ENCODE measurements at regions not wholly inside any gene's neighbourhood (a gene's known extent, or its start where the extent isn't known, plus 50 kb on each side); places are given as distances from the start of the nearest gene placed in this dataset.

DNA sequence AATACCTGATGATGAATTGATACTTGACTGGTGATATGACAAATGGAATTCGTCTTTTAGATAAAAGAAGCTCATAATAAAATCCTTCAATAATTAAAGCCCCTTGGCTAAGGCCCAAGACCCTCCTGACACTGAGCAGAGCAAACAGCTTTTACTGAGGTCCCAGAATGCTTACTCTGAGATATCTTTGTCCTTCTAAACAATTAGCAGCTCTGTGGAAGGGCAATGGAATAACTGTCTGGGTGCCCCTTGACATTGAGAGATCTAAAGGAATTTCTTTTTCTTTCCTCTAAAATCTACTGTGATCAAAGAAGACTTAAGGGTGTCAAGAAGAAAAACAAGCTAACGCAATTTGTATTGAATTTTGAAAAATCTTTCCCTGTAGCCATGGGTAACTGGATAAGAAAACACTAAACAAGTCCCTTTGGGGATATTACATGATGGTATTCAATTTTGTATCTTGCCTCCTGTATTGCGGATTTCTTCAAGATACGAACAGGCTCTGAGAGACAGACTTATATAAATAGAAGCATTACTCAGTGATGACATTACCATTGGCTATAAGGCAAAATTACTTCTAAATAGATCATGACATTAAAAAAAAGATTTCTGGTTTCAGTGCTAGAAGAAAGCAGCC, 128.8 kb downstream of the MREG start:
- intact Hi-C loops (cut with DNase I): no loop called here
- Histone ChIP-seq H3K4me1 (peaks cover 0 to 4% (median 0%) of the 10 kb centered on the region in 3 donors), H3K9me3 (no peaks in the 10 kb centered on the region), H3K4me3 (no peak overlapping the region), H3K36me3 (no peaks in the 10 kb centered on the region), H3K27ac (no peak overlapping the region), H3K27me3 (no peaks in the 10 kb centered on the region)
- DNase-seq: no peak
- WGBS, 2 donors: 61 to 70% methylated on average over 4 of the region's 4 CpGs
- TF ChIP-seq, protein P1, sequence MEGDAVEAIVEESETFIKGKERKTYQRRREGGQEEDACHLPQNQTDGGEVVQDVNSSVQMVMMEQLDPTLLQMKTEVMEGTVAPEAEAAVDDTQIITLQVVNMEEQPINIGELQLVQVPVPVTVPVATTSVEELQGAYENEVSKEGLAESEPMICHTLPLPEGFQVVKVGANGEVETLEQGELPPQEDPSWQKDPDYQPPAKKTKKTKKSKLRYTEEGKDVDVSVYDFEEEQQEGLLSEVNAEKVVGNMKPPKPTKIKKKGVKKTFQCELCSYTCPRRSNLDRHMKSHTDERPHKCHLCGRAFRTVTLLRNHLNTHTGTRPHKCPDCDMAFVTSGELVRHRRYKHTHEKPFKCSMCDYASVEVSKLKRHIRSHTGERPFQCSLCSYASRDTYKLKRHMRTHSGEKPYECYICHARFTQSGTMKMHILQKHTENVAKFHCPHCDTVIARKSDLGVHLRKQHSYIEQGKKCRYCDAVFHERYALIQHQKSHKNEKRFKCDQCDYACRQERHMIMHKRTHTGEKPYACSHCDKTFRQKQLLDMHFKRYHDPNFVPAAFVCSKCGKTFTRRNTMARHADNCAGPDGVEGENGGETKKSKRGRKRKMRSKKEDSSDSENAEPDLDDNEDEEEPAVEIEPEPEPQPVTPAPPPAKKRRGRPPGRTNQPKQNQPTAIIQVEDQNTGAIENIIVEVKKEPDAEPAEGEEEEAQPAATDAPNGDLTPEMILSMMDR (IDR thresholded peaks at IDR 0.05): no peak
- no peak for TF ChIP-seq POLR2A (IDR thresholded peaks at IDR 0.05)

DNA sequence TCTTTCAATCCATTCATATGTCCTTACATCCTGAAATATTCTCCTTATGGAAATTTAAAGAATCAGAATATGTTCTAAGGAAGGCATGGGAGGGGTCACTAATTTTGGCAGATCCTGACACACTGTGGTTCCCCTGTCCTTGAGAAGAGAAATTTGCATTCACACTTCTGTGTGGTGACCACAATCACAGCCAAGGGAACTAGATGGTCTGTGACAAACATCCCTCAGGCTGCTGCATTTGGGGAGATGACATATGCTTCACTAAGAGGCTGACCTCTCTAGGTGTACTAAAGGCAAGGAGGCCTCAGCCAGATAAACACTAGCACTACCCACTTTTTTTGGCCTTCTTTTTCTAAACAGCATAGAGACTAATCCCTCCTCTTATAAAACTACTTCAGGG, 129.6 kb downstream of the MREG start:
- TF ChIP-seq POLR2A (IDR thresholded peaks at IDR 0.05): no peak
- TF ChIP-seq, protein P1 (IDR thresholded peaks at IDR 0.05): no peak
- intact Hi-C loops (cut with DNase I): no loop called here
- Histone ChIP-seq H3K4me3 (no peak overlapping the region), H3K27ac (no peak overlapping the region), H3K9me3 (no peaks in the 10 kb centered on the region), H3K36me3 (no peaks in the 10 kb centered on the region), H3K4me1 (peaks cover 0 to 4% (median 0%) of the 10 kb centered on the region in 3 donors), H3K27me3 (no peaks in the 10 kb centered on the region)
- no peak for DNase-seq

DNA sequence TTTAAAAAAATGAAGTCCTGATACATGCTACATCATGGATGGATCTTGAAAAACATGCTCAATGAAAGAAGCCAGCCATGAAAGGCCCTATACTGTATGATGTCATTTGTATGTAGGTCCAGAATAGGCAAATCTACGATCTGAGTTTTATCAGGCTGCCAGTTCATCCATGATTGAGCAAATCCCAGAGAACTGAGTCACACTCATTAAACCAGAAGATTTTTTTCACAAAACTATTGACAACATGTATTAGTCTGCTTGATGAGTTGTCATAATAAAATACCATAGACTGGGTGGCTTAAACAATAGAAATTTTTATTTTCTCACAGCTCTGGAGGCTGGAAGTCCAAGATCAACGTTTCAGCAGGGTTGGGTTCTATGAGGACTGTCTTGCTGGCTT, 130.7 kb downstream of the MREG start:
- Histone ChIP-seq H3K36me3 (no peaks in the 10 kb centered on the region), H3K4me1 (peaks cover 0 to 4% (median 0%) of the 10 kb centered on the region in 3 donors), H3K27ac (no peak overlapping the region), H3K27me3 (no peaks in the 10 kb centered on the region), H3K9me3 (no peaks in the 10 kb centered on the region), H3K4me3 (no peak overlapping the region)
- intact Hi-C loops (cut with DNase I): no loop called here
- TF ChIP-seq, protein P1 (IDR thresholded peaks at IDR 0.05): no peak
- no peak for TF ChIP-seq POLR2A (IDR thresholded peaks at IDR 0.05)
- DNase-seq: no peak
- 28 to 45% methylated on average over 2 of the region's 2 CpGs for WGBS, 2 donors

DNA sequence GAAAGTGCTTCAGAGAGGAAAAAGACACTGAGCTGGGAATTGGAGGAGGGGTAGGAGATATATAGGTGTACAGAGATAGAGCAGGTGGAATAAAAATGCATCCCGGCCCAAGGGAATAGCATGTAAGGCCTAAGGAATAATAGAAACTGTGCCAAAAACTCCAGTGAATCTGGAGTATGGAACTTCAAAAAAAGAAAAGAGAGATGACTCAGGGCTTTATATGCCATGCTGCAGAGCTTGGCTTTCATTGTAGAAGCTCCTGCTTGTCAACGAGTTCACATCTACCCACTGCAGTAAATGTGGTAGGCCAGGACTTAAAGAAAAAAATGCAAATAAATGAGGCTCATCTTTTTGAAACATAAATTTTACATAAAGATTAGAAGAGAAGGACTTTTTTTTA, 131.8 kb downstream of the MREG start:
- H3K27me3 ChIP-seq: no peaks in the 10 kb centered on the region

DNA sequence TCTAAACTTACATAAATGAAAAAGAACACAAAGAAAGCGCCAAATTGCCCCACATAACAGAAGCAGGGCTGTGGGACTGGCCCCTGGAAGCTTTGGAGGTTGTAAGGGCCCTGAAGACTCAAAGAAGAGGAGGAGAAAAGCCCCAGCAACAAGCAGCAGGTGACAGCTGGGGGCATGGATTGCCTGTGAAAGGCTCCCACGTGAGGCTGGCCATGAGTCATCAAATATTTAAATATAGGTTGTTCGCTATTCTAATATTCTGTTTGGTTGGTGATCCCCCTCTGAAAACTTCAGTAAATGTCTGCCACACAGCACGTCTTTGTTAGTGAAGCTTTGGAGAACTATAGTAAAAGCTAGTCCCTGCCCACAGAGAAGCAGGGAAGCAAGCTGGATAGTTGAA, 132.4 kb downstream of the MREG start:
- TF ChIP-seq, protein P1 (IDR thresholded peaks at IDR 0.05): no peak
- TF ChIP-seq POLR2A (IDR thresholded peaks at IDR 0.05): no peak
- H3K36me3 ChIP-seq: no peaks in the 10 kb centered on the region
- DNase-seq: no peak
- H3K9me3 ChIP-seq: no peaks in the 10 kb centered on the region
- H3K4me1 ChIP-seq: peaks cover 0 to 4% (median 0%) of the 10 kb centered on the region in 3 donors
- intact Hi-C loops (cut with DNase I): no loop called here
- no peak overlapping the region for H3K4me3 ChIP-seq
- no peak overlapping the region for H3K27ac ChIP-seq
- WGBS, 2 donors: 53 to 59% methylated on average over 4 of the region's 4 CpGs
- no peaks in the 10 kb centered on the region for H3K27me3 ChIP-seq

More for the DNA sequence above, 131.8 kb downstream of the MREG start:
- 40 to 52% methylated on average over 2 of the region's 2 CpGs for WGBS, 2 donors
- no peak for DNase-seq
- Histone ChIP-seq H3K9me3 (no peaks in the 10 kb centered on the region), H3K4me1 (peaks cover 0 to 4% (median 0%) of the 10 kb centered on the region in 3 donors), H3K36me3 (no peaks in the 10 kb centered on the region), H3K4me3 (no peak overlapping the region), H3K27ac (no peak overlapping the region)
- intact Hi-C loops (cut with DNase I): no loop called here
- TF ChIP-seq, protein P1 (IDR thresholded peaks at IDR 0.05): no peak
- no peak for TF ChIP-seq POLR2A (IDR thresholded peaks at IDR 0.05)
